ENCODE measurements at regions not wholly inside any gene's neighbourhood (a gene's known extent, or its start where the extent isn't known, plus 50 kb on each side); places are given as distances from the start of the nearest gene placed in this dataset.

- Histone ChIP-seq H3K9ac (ENCODE audit: low read length) (no peak overlapping the region), H4K20me1 (ENCODE audit: insufficient read depth) (no peaks in the 10 kb centered on the region), H3K4me3 (ENCODE audit: low read length) (no peak overlapping the region), H3K9me2 (ENCODE audit: insufficient read depth, low read length) (no peaks in the 10 kb centered on the region), H3K27me3 (ENCODE audit: insufficient read depth, low read depth, low read length) (no peaks in the 10 kb centered on the region), H3F3A (ENCODE audit: insufficient read depth, low read length, poor library complexity, severe bottlenecking) (no peaks in the 10 kb centered on the region), H3K27ac (ENCODE audit: low read length) (no peak overlapping the region), H2AFZ (ENCODE audit: low read depth, low read length) (no peak overlapping the region), H3K79me2 (replicated peaks; ENCODE audit: insufficient read depth, low read length) (no peaks in the 10 kb centered on the region), H3K4me2 (ENCODE audit: low read length) (no peak overlapping the region), H3K36me3 (ENCODE audit: insufficient read depth, low read length) (no peaks in the 10 kb centered on the region), H3K9me3 (ENCODE audit: low read length) (no peaks in the 10 kb centered on the region)
- TF ChIP-seq MXI1 (conservative IDR thresholded peaks at IDR 0.05; ENCODE audit: poor library complexity, severe bottlenecking) (no peak), TAF1 (IDR thresholded peaks at IDR 0.05; ENCODE audit: low read depth) (no peak), RAD21 (conservative IDR thresholded peaks at IDR 0.05) (no peak), EZH2 (IDR thresholded peaks at IDR 0.05; ENCODE audit: borderline replicate concordance, insufficient read depth, low read length, poor library complexity, severe bottlenecking) (no peak), CTCF (IDR thresholded peaks at IDR 0.05; ENCODE audit: poor library complexity, severe bottlenecking) (no peak), REST (IDR thresholded peaks at IDR 0.05; ENCODE audit: borderline replicate concordance) (no peak)
These were observed 96.4 kb downstream of the GATA6 start for GRCh38 chr18:22265838-22266237.

GRCh38 chr18:22260208-22260820 is 90.9 kb downstream of the GATA6 start:
- Histone ChIP-seq H3K36me3 (ENCODE audit: insufficient read depth, low read length) (no peaks in the 10 kb centered on the region), H3K4me3 (ENCODE audit: low read length) (no peak overlapping the region), H3K9me2 (ENCODE audit: insufficient read depth, low read length) (no peaks in the 10 kb centered on the region), H3K9me3 (ENCODE audit: low read length) (no peaks in the 10 kb centered on the region), H3F3A (ENCODE audit: insufficient read depth, low read length, poor library complexity, severe bottlenecking) (no peaks in the 10 kb centered on the region), H2AFZ (ENCODE audit: low read depth, low read length) (no peak overlapping the region), H3K9ac (ENCODE audit: low read length) (no peak overlapping the region), H4K20me1 (ENCODE audit: insufficient read depth) (no peaks in the 10 kb centered on the region), H3K79me2 (replicated peaks; ENCODE audit: insufficient read depth, low read length) (no peaks in the 10 kb centered on the region), H3K4me2 (ENCODE audit: low read length) (no peak overlapping the region), H3K27ac (ENCODE audit: low read length) (no peak overlapping the region), H3K27me3 (ENCODE audit: insufficient read depth, low read depth, low read length) (no peaks in the 10 kb centered on the region)
- TF ChIP-seq REST (IDR thresholded peaks at IDR 0.05; ENCODE audit: borderline replicate concordance) = no peak
- TF ChIP-seq CTCF (IDR thresholded peaks at IDR 0.05; ENCODE audit: poor library complexity, severe bottlenecking) = no peak
- no peak for TF ChIP-seq SMC3 (conservative IDR thresholded peaks at IDR 0.05; ENCODE audit: poor library complexity)
- TF ChIP-seq MXI1 (conservative IDR thresholded peaks at IDR 0.05; ENCODE audit: poor library complexity, severe bottlenecking) = no peak
- TF ChIP-seq POLR2AphosphoS5 (IDR thresholded peaks at IDR 0.05) = no peak
- TF ChIP-seq EP300 (conservative IDR thresholded peaks at IDR 0.05; ENCODE audit: poor library complexity, severe bottlenecking) = no peak

All from neural cell (in vitro differentiated cells).